ENCODE measurements at regions not wholly inside any gene's neighbourhood (a gene's known extent, or its start where the extent isn't known, plus 50 kb on each side); places are given as distances from the start of the nearest gene placed in this dataset.
"Not testable (repeated sequence)": the region's sequence is repeated elsewhere in the genome, so short reads cannot be mapped to it uniquely, and the experiment has no call there.

DNA sequence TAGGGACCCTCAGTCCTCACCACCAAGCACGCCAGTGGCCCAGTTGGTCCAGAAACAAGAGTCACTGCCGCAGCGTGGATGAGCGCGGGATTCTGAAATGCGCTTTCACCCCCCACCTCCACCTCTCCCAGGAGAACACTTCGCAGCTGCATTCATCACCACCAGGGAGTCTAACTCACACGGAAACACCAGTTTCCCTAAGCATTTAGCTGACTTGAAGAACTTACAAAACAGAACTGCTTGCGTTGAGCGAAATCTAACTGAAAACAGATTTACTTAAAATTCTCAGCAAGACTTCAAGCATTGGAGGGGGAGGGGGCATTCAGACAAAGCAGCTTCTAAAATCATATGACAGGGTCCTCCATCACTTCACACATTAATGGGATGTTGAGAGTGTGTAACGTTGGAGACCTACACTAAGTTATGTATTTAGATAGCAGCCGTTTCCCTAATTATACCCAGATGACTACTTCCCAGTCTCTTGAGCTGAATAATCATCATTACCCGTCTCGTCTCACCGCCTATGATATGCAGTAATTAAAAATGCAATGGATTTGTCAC lies 258.2 kb upstream of the IRS2 start:
- DNase-seq, result no peak

DNA sequence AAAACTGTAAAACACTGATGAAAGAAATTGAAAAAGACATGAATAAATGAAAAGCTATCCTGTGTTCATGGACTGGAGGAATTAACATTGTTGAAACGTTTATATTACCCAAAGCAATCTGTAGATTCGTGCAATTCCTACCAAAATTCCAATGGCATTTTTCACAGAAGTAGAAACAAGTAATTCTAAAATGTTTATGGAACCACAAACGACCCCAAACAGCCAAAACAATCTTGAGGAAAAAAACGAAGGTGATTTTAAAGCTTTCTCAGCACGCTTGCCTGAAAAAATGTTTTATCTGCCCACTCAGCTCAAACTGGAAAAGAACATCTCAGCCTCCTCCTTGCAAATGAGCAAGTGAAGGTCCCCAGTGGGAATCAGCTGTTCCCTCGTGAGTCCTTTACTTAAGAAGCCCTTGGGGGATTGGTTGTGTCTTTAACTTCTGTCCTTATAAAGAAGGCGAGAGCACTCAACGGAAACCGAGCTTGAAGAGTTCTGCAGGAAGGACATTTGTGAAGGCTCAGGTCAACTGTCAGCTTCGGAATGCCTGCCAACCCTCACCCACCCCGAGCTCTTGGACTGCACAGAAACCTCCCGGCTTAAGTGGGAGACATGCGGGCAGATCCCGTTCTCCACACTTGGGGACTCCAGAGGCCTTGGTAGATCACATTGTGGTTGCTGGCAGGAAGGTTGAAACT lies 256.0 kb upstream of the IRS2 start:
- DNase-seq, result no peak

DNA sequence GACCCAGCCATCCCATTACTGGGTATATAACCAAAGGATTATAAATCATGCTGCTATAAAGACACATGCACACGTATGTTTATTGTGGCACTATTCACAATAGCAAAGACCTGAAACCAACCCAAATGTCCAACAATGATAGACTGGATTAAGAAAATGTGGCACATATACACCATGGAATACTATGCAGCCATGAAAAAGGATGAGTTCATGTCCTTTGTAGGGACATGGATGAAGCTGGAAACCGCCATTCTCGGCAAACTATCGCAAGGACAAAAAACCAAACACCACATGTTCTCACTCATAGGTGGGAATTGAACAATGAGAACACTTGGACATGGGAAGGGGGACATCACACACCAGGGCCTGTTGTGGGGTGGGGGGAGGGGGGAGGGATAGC lies 255.3 kb upstream of the IRS2 start:
- DNase-seq, result not testable (repeated sequence)

DNA sequence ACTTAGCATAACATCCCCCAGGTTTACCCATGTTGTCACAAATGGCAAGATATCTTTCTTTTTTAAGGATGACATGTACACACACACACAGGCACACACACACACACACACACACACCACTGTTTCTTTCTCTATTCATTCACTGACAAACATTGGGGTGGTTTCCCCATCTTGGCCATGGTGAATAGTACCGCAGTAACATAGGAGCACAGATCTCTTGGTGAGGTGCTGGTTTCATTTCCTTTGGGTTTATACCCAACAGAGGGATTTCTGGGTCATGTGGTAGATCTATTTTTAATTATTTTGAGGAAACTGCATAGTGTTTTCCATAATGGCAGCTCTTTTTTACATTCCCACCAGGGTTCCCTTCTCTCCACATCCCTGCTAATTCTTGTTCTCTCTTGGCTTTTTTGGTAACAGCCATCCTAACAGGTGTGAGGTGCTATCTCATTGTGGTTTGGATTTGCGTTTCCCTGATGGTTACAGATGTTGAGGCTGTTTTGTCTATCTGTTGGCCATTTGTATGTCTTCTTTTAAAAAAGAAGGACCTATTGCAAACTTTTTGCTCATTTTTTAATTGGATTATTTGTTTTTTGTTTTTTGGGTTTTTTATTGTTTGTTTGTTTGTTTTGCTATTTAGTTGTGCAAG lies 251.7 kb upstream of the IRS2 start:
- no peak for DNase-seq

DNA sequence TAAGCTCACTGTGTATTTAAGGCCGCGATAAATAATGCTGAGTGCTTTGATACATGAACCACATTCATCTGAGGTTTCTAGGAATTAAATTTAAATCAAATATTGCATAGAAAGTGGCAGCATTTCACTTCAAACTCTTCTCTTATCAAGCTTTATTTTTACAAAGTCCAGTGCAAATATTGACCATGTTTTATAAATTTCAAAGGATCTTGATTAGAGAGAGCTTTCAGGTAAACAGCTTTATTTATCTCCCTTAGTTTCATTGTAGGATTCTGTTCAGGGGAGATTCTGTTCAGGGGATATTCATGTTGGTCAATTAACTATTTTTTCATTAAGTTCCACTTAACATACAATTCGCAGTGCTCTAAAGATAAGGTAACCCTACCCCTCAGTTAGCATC lies 249.7 kb upstream of the IRS2 start:
- no peak for DNase-seq

DNA sequence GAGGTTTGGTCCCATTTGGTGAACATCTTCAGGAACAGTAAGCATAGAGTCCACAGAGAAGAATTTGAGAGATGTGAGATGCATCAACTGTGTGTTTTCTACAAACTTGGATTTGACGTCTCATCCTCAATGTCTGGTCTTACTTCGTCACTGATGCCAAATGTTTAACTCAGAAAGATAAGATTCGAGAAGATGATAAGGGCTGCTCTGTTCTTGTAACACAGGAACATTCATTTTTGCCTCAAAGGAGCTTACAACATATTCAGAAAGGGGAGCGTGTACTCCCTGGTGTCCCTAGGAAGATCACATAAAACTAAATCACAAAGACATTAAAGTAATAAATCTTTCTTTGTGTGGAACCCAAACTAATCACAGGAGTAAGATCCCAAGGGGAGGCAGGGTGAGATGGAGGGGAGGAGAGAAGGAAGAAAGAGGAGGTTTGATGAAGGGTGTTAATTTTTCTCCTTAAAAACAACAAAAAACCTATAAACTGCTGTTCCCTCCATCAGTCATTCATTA lies 247.7 kb upstream of the IRS2 start:
- DNase-seq, result no peak

DNA sequence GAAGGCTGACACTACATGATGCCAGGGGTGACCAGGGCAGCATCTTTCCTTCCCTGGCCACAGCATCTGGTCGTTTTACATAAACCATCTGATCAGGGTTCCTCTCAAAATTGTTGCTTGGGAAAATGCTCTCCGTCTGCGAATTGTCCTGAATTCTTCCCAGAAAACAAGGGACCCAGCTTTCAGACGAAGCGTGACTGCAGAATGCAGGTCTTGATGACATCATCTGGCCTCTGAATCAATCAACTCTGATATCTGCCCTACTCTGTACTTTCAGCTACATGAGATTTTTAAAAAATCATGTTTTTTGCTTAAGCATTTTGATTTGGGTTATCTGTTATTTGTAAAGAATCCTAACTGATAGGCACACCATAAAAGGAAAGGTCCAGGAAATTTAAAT lies 246.6 kb upstream of the IRS2 start:
- no peak for DNase-seq

DNA sequence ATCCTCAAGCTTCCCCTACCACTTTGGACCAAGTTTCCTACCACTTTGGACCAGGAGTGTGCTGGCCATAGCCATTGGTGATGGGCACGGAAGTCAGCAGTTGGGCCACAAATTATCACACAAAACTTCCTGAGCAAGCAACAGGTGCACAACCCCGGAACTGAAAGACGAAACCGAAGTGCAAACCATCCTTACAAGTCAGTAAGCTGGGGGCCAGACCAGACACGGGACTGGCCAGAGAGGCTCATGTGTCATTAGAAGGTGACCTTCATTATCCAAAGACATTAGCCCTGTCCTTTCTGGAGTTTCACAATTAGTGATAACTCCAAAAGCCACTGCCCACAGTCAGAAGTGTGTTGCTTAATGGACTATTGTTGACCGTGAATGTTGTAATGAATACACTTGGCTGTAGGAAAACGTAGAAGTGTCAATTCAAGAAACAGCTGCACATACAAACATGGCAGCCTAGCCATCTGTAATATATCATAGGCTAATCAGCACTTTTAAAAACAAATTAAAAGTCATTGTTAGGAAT lies 244.1 kb upstream of the IRS2 start:
- DNase-seq, result no peak

DNA sequence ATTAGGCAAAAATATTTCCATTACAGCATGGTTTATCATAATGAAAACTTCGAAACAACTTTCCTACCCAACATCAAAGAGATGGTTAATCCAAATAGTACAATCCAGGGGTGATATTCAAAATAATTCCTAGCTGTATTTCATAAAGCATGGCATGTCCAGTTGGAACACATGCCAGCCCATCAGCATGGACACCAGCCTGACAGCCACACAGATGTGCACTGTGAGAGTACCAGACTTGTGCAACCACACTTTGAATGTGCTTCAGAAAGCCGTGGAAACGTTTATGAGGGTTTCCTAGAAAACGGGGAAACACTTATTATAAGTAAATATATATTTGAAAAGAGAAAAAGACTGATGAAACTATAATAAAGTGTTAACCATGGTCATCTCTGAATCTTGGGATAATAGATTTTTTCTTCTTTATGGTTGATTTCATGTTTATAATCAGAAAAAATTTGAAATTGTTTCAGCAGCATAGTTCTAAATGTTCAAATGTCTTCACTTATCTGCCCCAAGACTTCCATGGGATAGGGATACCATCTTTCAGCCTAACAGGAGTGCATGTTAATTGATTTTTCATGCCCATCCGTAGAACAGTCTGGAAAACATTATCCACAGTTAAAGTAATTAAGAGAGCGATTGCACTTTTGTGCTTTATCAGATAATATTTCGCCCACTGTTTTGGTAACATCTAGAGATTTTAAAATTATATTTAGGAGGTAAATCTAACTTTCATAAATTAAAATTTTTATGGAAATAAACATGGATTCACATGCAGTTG lies 242.6 kb upstream of the IRS2 start:
- DNase-seq, result no peak

DNA sequence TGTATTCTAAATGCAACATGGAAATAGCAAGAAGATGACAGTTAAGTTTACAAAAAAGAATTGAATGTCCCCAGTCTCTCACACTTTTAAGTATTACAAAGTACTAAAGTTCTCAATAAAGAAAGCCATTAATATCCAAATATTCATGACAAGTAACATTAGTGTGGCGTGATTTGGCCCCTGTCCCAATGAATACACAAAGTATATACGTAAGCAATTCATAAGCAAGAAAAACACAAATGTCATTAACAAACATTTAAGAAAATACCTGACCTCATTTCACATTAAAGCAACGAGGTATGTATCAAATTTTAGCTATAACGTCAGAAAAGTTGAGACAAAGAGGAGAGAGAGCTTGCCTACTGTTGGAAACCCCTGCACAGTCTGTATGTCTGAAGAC lies 241.9 kb upstream of the IRS2 start:
- DNase-seq, result no peak

DNA sequence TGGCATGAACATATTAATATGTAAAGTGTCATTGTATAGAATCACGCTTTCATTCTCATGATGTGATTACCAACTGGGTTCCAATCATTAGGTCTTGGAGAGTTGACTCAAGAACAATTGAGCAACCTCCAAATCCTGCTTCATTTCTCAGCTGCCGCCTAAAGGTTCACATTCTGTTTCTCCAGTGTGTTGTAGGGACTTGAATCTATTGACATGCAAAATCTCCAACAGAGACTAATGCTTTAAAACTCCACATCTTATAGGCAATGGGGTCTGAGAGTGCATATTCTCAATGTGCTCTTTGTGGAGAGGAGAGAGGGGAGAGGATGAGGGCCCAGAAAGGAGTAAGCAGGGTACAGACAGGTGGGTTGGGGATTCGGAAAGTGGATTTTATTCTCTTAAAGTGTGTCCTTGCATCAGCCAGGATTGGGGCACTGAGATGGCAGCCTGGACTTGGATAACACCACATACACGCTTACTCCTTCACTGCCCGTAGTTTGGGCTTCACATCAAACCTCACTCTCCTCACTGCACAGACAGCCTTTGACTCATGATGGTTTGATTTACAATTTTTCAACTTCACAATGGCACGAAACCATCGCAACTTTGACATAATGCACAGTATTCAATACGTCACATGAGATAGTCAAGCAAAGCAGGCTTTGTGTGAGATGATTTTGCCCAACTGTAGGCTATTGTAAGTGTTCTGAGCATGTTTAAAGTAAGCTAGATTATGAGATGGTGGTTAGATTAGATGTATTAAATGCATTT lies 241.3 kb upstream of the IRS2 start:
- no peak for DNase-seq

DNA sequence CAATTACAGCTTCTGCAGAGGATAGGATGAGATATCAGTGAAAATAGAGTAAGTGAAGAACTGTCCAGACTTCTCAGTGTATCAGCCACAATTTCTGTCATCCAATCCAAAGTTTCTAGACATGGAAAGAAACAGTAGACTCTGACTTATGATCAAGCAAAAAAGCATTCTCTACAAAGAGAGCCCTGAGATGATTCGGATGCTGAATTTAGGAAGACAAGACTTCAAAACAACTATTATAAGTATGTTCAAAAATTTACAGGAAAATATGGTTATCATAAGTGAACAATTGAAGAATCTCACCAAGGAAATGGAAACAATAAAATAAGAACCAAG lies 238.2 kb upstream of the IRS2 start:
- DNase-seq, result no peak

DNA sequence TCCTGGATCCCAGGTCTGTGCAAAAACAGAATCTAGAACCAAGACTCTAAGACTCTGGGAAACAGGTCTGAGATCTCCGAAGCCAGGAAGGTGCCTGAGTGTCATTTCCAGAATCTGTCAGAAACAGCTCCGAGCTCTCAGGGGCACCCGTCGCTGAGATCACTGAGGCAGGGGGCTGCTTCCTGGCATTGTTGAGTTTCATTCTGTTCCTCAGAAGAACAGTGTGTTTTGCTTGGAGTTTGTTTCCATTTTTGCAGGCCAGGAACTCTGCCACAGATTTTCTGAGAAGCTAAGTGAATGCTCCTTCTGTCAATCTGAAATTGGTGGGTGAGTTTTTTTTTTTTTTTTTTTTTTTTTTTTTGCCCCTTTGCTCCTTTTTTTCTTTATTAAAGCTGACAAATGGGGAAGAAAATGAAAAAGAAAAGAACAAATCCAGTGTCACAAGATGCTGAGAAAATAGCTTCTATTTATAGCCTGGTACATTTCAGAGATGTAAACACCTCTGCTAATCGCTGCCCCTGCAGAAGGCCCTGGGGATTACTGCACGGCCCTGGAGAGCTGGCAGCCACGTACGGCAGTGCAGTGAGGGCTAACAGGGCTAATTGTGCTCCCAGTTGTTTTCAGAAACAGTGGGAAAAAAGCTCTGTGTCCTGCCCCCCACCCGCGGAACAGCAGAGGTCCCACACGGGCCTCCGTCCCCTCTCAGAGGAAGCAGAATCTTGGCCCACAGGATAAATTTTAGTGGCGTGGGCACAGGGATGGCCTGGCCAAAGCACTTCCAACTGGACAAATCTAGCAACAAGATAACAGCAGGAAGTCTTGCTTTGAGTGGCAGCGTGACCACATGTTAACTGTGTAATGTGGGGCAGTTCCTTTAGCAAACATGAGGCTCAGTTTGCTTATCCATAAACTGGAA lies 237.6 kb upstream of the IRS2 start:
- DNase-seq, result no peak

DNA sequence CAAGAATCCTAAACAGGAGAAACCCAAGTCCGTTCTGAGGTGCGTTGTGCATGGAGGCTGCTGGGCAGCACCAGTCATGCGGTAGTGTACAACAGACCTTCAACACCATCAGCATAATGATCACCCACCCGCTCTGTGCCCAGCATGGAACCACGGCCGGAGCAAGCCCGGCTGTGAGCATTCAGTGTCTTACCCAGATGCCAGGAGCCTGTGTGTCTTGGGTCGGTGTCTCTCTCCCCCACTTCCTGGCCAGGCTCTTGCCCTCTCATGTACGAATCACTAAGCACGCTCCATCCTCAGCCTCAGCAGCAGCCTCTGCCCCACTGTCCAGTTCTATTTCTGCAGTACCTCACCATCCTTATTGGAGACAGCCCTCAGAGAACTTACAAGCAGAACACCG lies 231.6 kb upstream of the IRS2 start:
- DNase-seq, result no peak

DNA sequence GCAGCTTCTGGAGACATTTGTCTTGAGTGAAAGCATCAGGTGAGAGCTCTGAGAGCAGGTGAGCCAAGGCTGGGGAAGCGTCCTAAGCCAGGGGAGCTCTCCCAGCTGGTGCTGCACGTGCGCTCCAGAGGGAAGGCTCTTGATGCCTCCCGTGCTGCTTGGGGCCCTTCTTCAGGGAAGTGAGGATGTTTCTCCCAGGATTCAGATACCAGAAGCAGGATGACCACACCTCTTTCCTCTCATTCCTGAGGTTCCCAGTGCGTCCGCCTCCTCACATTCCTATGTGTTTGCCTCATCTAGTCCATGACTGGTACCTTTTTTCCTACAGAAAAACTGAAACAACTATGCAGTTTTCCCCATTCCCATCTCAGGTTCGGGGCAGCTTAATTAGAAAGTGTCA lies 231.0 kb upstream of the IRS2 start:
- no peak for DNase-seq

DNA sequence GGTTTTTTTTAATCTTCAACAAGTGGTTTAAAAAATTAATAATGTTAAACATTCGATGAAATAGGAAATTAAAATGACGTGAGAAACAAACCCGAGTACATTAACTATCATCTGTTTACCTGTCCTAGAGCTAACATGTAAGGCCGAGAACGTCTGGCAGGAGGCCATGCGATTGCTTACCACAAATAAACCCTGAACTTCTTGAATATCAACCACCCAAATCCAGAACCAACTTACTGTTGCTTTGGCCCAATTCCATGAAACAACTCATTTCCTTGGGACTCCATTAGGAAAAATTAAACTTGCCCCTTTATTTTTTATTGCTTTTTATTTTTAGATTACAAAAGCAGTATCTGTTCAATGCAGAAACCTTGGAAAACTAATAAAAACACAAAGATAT lies 228.9 kb upstream of the IRS2 start:
- DNase-seq, result no peak

DNA sequence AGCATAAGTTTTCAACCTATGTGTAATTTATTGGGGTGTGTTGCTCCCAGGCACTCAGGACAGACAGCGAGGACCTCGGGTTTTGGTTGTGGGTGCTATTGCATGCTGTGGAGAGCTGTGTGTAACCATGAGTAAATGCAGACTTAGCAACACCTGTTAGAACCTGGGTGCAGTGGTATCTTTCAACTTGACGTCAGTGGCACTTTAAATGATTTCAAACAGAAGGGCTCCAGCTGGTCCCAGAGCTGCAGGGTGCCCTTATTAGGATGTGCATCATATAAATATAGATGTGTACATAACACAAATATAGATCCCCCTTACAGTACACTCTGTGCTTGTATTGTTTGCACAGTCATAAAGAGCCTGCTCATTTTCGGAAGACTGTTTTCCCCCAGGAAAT lies 228.3 kb upstream of the IRS2 start:
- no peak for DNase-seq

DNA sequence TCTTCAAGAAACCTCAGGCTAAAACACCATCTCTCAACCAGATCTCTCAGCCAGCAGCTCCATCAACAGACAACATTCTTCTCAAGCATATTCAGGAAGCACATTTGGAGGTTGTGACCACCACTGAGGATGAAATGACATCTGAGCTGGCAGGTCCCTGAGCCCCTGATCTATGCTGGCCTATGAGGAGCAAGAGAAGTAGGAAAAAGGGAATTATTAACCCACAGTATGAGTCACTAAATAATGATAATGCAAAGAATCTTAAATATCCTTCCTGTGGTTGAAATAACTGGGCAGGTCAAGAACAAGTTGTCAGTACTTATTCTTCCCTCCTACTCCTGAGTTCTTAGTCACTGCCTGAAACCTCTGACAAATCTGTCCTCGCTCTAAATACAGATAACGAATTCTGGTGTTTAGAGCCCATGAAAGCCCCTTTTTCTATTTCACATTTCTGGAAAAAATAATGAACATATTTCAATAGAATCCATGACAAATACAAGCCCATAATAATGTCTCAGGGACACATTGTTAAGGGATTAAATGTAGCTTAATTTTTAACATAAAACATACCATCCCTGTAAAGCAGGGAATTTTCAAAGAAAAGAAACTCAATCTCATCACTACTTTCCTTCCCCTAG lies 225.8 kb upstream of the IRS2 start:
- no peak for DNase-seq

DNA sequence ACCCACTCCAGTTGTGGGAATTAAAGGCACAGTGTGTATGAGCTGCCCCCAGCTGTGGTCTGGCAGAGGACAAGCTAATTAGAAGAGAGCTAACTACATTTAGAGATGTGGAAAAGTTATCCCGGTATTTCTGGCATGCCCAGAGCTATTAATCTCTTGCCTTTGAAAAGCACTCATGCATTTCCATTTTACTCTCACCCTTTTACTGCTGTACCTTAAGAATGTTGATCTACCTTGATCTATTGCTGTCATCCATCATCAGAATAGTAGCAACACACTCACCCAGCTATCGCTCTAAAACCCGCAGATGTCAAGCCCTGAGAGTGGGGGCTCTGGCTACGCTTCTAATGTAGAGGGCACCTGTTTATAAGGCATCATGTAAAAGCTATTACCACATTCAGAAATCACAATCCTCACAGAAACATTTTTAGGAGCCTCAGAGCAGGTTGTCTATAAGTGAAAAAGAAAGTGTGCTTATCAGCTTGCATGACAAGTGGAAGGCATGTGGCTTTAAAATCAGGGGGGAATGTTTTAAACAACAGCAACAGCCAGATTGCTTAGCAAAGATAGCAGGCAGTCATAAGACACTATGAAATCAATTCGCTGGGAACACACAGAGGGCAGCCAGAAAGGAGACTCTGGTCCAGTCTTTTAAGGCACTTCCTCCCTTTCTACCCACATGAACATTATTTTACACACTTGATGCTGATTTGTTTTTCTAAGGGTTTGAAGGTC lies 224.2 kb upstream of the IRS2 start:
- DNase-seq, result no peak

DNA sequence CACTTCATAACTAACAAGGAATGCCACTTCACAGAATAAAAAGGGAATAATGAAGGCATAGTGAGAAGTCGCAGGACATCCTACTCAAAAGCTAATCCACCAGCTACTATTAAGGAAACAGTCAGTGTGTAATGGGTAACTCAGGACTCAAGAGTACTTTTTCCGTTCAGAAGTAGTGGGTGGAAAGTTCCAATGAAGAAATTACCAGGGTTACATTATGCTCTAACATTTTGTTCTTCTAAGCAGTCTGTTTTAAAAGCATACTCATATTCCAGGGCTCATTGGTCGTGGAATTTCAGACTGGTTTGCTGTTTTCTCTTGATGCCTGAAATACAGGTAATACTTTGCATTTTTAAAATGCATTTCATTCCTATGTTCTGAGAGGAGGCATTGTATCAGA lies 222.4 kb upstream of the IRS2 start:
- no peak for DNase-seq

Data from stimulated activated CD4-positive, alpha-beta T cell treated with anti-CD3 and anti-CD28 coated beads, Interleukin-15, amount 100 ng/mL, for 24 hours (primary cell).